ENCODE measurements at regions not wholly inside any gene's neighbourhood (a gene's known extent, or its start where the extent isn't known, plus 50 kb on each side); places are given as distances from the start of the nearest gene placed in this dataset.
A peak's percentile ranks its signal among the peaks of the same experiment; 100 is the strongest.

DNA sequence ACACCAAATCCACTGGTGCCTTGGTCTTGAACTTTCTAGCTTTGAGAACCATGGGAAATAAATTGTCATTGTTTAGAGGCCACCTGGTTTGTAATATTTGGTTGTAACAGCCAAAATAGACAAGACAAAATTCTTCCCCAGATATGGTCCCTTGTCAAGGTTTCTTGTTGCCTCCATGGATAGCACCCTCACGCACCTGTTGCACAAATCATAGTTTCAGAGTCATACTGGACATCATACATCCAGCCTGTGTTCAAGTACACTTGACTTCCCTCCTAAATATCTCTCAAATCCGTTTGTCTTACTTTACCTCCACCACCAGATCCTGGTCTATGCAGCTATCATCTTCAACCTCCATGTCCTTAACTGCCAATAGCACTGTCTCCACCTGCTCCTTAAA lies 256.7 kb upstream of the IGFBP3 start:
- H3K27ac Mint-ChIP-seq, result no peak overlapping the region

DNA sequence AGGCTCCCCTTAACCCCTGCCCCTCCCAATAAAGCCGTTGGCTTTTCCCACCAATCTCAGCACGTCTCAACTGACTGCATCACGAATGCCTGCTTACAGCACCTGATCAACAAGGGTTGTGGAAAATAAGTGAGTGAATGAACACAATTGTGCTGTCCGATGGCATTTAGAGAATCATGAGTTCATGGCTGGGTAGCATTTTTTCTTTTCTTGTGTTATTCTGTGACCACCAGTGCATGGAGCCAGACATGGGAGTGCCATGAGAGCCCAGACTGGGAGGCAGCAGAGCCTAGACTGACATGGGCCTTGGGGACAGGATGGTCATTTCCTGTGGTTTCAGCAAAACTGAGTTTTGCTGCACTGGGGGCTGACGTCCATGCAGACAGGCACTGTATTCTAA lies 254.1 kb upstream of the IGFBP3 start:
- no peaks in the 10 kb centered on the region; the same call in 1 of the 2 replicates for H3K27me3 Mint-ChIP-seq (ENCODE audit: insufficient read depth)
- no peaks in the 10 kb centered on the region for H3K36me3 Mint-ChIP-seq (ENCODE audit: low read depth)
- no peak for DNase-seq
- H3K9me3 Mint-ChIP-seq, result no peaks in the 10 kb centered on the region
- H3K4me1 Mint-ChIP-seq (ENCODE audit: low read depth), result peaks cover 60% of the 10 kb centered on the region
- H3K27ac Mint-ChIP-seq, result no peak overlapping the region
- H3K4me3 Mint-ChIP-seq, result no peak overlapping the region
- TF ChIP-seq, protein P1, sequence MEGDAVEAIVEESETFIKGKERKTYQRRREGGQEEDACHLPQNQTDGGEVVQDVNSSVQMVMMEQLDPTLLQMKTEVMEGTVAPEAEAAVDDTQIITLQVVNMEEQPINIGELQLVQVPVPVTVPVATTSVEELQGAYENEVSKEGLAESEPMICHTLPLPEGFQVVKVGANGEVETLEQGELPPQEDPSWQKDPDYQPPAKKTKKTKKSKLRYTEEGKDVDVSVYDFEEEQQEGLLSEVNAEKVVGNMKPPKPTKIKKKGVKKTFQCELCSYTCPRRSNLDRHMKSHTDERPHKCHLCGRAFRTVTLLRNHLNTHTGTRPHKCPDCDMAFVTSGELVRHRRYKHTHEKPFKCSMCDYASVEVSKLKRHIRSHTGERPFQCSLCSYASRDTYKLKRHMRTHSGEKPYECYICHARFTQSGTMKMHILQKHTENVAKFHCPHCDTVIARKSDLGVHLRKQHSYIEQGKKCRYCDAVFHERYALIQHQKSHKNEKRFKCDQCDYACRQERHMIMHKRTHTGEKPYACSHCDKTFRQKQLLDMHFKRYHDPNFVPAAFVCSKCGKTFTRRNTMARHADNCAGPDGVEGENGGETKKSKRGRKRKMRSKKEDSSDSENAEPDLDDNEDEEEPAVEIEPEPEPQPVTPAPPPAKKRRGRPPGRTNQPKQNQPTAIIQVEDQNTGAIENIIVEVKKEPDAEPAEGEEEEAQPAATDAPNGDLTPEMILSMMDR (IDR thresholded peaks at IDR 0.05), result no peak

More for the DNA sequence above, 256.7 kb upstream of the IGFBP3 start:
- H3K4me3 Mint-ChIP-seq, result no peak overlapping the region
- no peak for DNase-seq
- H3K36me3 Mint-ChIP-seq (ENCODE audit: low read depth), result peaks cover 22% of the 10 kb centered on the region
- no peaks in the 10 kb centered on the region; the same call in 1 of the 2 replicates for H3K9me3 Mint-ChIP-seq
- TF ChIP-seq, protein P1 (IDR thresholded peaks at IDR 0.05), result no peak
- H3K27me3 Mint-ChIP-seq (ENCODE audit: insufficient read depth), result no peaks in the 10 kb centered on the region; the same call in 1 of the 2 replicates
- peaks cover 38% of the 10 kb centered on the region for H3K4me1 Mint-ChIP-seq (ENCODE audit: low read depth)

DNA sequence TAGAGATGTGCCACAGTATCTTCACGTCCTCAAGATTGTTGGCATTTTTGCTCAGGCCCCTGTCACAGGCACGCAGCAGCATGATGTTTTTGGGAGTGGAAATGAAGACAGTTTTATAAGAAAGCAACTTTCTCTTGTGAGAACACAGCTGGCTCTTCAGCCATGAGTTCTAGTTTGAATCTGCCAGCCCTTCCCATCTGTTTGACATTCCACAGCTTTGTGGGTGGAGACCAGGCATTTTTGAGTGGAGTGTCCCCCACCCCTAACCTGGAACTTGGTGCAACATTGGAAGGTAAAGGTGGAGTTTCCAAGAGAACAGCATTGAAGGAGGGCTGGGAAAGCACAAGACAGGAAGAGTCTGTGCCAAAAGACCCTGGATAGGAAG lies 253.1 kb upstream of the IGFBP3 start:
- Mint-ChIP-seq H3K27ac (no peak overlapping the region), H3K9me3 (no peaks in the 10 kb centered on the region), H3K27me3 (ENCODE audit: insufficient read depth) (no peaks in the 10 kb centered on the region; the same call in 1 of the 2 replicates), H3K4me1 (ENCODE audit: low read depth) (peaks cover 63% of the 10 kb centered on the region), H3K36me3 (ENCODE audit: low read depth) (no peaks in the 10 kb centered on the region), H3K4me3 (no peak overlapping the region)
- TF ChIP-seq, protein P1 (IDR thresholded peaks at IDR 0.05), result no peak
- no peak for DNase-seq

DNA sequence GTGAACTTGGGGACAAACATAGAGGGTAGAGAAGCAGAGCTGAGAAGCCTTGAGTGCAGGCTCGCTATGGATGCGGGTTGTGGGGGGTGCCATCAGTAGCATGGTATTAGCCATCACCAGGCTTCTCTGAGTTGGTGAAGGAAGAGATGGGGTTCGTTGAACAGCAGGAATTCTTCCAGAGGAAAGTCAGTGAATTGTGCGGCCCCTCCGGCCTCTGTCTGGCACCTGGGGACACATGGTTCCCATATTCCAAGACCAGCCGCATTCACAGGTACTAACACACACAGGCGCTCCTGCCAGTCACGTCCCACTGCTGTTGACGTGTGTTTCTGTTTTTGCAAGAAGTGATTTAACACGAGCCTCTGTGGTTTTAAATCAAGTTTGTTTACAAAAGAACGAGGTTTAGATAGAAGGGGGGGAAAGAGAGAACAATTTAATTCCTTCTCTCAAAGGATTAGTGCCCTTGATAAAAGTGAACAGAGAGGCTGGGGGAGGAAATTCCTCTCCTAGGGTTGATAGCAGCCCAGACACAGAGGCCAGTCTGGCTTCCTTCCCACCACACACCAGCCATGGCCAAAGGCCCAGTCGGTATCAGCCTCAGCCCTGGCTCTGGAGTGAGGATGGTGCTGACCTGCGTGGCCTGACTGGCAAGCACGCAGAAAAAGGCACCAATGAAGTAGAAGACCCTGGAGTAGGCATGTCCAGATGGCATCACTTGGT lies 252.6 kb upstream of the IGFBP3 start:
- no peak overlapping the region for H3K27ac Mint-ChIP-seq
- no peaks in the 10 kb centered on the region for H3K9me3 Mint-ChIP-seq
- H3K27me3 Mint-ChIP-seq (ENCODE audit: insufficient read depth), result no peaks in the 10 kb centered on the region; the same call in 1 of the 2 replicates
- DNase-seq, result no peak
- TF ChIP-seq, protein P1 (IDR thresholded peaks at IDR 0.05), result no peak
- H3K4me3 Mint-ChIP-seq, result no peak overlapping the region
- no peaks in the 10 kb centered on the region for H3K36me3 Mint-ChIP-seq (ENCODE audit: low read depth)
- peaks cover 63% of the 10 kb centered on the region for H3K4me1 Mint-ChIP-seq (ENCODE audit: low read depth)

DNA sequence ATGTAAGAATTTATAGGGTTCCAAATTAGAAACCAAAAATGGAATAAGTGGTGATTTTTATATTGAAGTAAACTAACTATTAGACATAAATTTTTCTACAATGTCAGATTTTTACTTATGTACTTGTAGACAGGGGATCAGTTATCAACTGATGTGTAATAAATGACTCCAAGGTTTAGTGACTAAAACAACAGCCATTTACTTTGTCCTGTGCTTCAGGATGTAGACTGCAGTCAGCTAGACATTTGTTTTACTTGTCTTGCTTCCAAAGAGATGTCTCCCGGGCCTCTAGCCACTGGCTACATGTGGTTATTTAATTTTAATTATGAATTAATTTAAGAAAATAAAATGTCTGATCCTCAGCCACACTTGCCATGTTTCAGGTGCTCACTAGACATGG lies 249.7 kb upstream of the IGFBP3 start:
- Mint-ChIP-seq H3K36me3 (ENCODE audit: low read depth) (no peaks in the 10 kb centered on the region), H3K27ac (peak overlapping the region; percentile 51), H3K4me1 (ENCODE audit: low read depth) (peaks cover 74% of the 10 kb centered on the region), H3K4me3 (no peak overlapping the region), H3K27me3 (ENCODE audit: insufficient read depth) (no peaks in the 10 kb centered on the region), H3K9me3 (no peaks in the 10 kb centered on the region)
- TF ChIP-seq, protein P1 (IDR thresholded peaks at IDR 0.05), result no peak
- DNase-seq, result no peak
